Testis (tissue), 2 donors: ENCODE measurements at regions not wholly inside any gene's neighbourhood (a gene's known extent, or its start where the extent isn't known, plus 50 kb on each side); places are given as distances from the start of the nearest gene placed in this dataset.

ENCODE experiments used
- DNase-seq: peaks from one replicate; pipeline ENCODE4 v3.0.0-alpha.2; 2019
- H3K27ac ChIP-seq, 2 donors: fragments of 200-600 bp; sonication (generic); one replicate each; pipeline ENCODE4 v1.5.1; 2019
- H3K27me3 ChIP-seq: fragments of 200-600 bp; sonication (generic); one replicate; pipeline ENCODE4 v1.5.1; 2019
- H3K36me3 ChIP-seq: fragments of 200-600 bp; sonication (generic); one replicate; pipeline ENCODE4 v1.5.1; 2017; ENCODE audit warnings: low read depth; ENCODE audit errors: missing control alignments
- H3K4me1 ChIP-seq: fragments of 200-600 bp; sonication (generic); one replicate; pipeline ENCODE4 v1.5.1; 2019
- H3K4me3 ChIP-seq, 2 donors: fragments of 200-600 bp; sonication (generic); one replicate each; pipeline ENCODE4 v1.5.1; 2017 to 2019
- H3K9me3 ChIP-seq: fragments of 200-600 bp; sonication (generic); one replicate; pipeline ENCODE4 v1.5.1; 2017
- POLR2A ChIP-seq: fragments of 450-650 bp; IDR thresholded peaks from one replicate; pipeline ENCODE4 v1.6.1; 2017; ENCODE audit warnings: antibody characterized with exemption, mild to moderate bottlenecking, moderate library complexity
- WGBS, 2 donors: methylation state at CpG; one replicate each; pipeline ENCODE4 v1.1.5; 2018; 5-methylcytosine and 5-hydroxymethylcytosine counted together
- intact Hi-C: fragments of 100-400 bp; cut with DNase I; formaldehyde crosslinking; loops from one replicate; pipeline ENCODE4 v1.15.1; 2023; ENCODE audit warnings: low total_unique reads
- TF ChIP-seq, protein P1 (sequence below), 3 experiments: fragments of 450-650 bp in 2 of 3; fragments of 200-600 bp in 1 of 3; sonication (generic) in 1 of 3; IDR thresholded peaks; one replicate each; pipeline ENCODE4 v1.5.1; 2016 to 2019; ENCODE audit warnings: antibody characterized with exemption in 3 of 3, mild to moderate bottlenecking in 2 of 3, moderate library complexity in 1 of 3

GRCh38 chr1:220348211-220348610 is 76.0 kb upstream of the RAB3GAP2 start:
- no peaks in the 10 kb centered on the region for H3K36me3 ChIP-seq
- H3K9me3 ChIP-seq, result no peaks in the 10 kb centered on the region
- WGBS, 2 donors, result 82 to 89% methylated on average over 7 of the region's 7 CpGs
- H3K4me3 ChIP-seq, result no peak overlapping the region
- intact Hi-C loops, result no loop called here
- DNase-seq, result no peak
- no peaks in the 10 kb centered on the region for H3K4me1 ChIP-seq
- no peak overlapping the region for H3K27ac ChIP-seq
- TF ChIP-seq, protein P1, sequence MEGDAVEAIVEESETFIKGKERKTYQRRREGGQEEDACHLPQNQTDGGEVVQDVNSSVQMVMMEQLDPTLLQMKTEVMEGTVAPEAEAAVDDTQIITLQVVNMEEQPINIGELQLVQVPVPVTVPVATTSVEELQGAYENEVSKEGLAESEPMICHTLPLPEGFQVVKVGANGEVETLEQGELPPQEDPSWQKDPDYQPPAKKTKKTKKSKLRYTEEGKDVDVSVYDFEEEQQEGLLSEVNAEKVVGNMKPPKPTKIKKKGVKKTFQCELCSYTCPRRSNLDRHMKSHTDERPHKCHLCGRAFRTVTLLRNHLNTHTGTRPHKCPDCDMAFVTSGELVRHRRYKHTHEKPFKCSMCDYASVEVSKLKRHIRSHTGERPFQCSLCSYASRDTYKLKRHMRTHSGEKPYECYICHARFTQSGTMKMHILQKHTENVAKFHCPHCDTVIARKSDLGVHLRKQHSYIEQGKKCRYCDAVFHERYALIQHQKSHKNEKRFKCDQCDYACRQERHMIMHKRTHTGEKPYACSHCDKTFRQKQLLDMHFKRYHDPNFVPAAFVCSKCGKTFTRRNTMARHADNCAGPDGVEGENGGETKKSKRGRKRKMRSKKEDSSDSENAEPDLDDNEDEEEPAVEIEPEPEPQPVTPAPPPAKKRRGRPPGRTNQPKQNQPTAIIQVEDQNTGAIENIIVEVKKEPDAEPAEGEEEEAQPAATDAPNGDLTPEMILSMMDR (IDR thresholded peaks at IDR 0.05), result no peak
- TF ChIP-seq POLR2A, result no peak
- no peaks in the 10 kb centered on the region for H3K27me3 ChIP-seq

DNA sequence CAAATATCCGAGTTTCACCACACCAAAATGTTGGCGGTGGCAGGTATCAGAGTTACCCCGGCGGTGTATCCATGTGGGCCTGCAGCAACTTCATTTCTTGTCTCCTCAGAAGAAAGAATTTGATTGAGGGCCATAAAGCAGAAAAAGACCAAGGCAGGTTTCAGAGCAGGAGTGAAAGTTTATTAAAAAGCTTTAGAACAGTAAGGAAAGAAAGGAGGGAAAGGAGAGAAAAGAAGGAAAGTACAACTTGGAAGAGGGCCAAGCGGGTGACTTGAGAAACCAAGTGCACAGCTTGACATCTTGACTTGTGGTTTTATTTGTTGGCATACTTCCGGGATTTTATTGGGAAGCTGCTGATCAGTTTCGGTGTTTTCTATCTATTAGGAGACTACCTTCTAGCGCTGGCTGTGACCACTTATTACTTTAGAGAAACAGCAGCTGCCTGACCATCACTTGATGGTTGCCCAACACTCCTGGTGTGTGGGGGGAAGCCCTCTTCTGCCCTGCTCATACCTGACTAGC is 75.5 kb upstream of the RAB3GAP2 start:
- WGBS, 2 donors, result 81 to 83% methylated on average over 8 of the region's 8 CpGs
- intact Hi-C loops, result no loop called here
- TF ChIP-seq POLR2A, result no peak
- TF ChIP-seq, protein P1 (IDR thresholded peaks at IDR 0.05), result no peak

GRCh38 chr1:220344745-220345144 is 72.5 kb upstream of the RAB3GAP2 start:
- TF ChIP-seq, protein P1 (IDR thresholded peaks at IDR 0.05), result no peak
- TF ChIP-seq POLR2A, result no peak
- H3K27me3 ChIP-seq, result no peaks in the 10 kb centered on the region
- WGBS, 2 donors, result 83 to 91% methylated on average over 3 of the region's 3 CpGs
- H3K27ac ChIP-seq, result no peak overlapping the region
- no peaks in the 10 kb centered on the region for H3K9me3 ChIP-seq
- H3K4me1 ChIP-seq, result no peaks in the 10 kb centered on the region
- no peak for DNase-seq
- intact Hi-C loops, result no loop called here
- H3K36me3 ChIP-seq, result no peaks in the 10 kb centered on the region
- no peak overlapping the region for H3K4me3 ChIP-seq

More for the DNA sequence above, 75.5 kb upstream of the RAB3GAP2 start:
- no peak overlapping the region for H3K4me3 ChIP-seq
- H3K27ac ChIP-seq, result no peak overlapping the region
- H3K4me1 ChIP-seq, result no peaks in the 10 kb centered on the region
- no peak for DNase-seq
- no peaks in the 10 kb centered on the region for H3K36me3 ChIP-seq
- H3K9me3 ChIP-seq, result no peaks in the 10 kb centered on the region
- no peaks in the 10 kb centered on the region for H3K27me3 ChIP-seq

DNA sequence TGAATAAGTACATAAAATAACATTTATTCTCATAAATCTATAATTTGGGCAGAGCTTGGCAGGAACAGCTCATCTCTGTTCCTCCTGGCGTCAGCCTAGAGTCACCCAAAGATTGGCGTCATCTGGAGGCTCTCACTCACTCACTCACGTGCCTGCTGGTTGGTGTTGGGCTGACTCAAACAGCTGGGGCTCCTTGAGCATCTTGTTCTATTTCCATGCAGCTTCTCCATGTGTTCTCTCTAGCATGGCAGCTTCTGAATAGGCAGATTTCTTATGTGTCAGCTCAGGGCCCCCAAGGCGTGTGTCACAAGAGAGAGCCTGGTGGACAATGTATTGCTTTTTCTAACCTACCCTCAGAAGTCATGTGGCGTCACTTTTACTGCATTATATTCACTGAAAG is 70.6 kb upstream of the RAB3GAP2 start:
- intact Hi-C loops, result no loop called here
- Histone ChIP-seq H3K4me3 (no peak overlapping the region), H3K4me1 (no peaks in the 10 kb centered on the region), H3K9me3 (no peaks in the 10 kb centered on the region), H3K27me3 (no peaks in the 10 kb centered on the region), H3K27ac (no peak overlapping the region), H3K36me3 (no peaks in the 10 kb centered on the region)
- no peak for DNase-seq
- TF ChIP-seq POLR2A, result no peak
- TF ChIP-seq, protein P1 (IDR thresholded peaks at IDR 0.05), result no peak
- WGBS, 2 donors, result 92 to 94% methylated on average over 5 of the region's 5 CpGs

GRCh38 chr1:220341126-220341525 is 68.9 kb upstream of the RAB3GAP2 start:
- DNase-seq, result no peak
- 69 to 71% methylated on average over 1 of the region's 1 CpG for WGBS, 2 donors
- intact Hi-C loops, result no loop called here
- TF ChIP-seq POLR2A, result no peak
- TF ChIP-seq, protein P1 (IDR thresholded peaks at IDR 0.05), result no peak
- H3K27ac ChIP-seq, result no peak overlapping the region
- no peaks in the 10 kb centered on the region for H3K27me3 ChIP-seq
- no peaks in the 10 kb centered on the region for H3K9me3 ChIP-seq
- H3K36me3 ChIP-seq, result no peaks in the 10 kb centered on the region
- H3K4me1 ChIP-seq, result no peaks in the 10 kb centered on the region
- no peak overlapping the region for H3K4me3 ChIP-seq
